ENCODE measurements at regions not wholly inside any gene's neighbourhood (a gene's known extent, or its start where the extent isn't known, plus 50 kb on each side); places are given as distances from the start of the nearest gene placed in this dataset.

DNA sequence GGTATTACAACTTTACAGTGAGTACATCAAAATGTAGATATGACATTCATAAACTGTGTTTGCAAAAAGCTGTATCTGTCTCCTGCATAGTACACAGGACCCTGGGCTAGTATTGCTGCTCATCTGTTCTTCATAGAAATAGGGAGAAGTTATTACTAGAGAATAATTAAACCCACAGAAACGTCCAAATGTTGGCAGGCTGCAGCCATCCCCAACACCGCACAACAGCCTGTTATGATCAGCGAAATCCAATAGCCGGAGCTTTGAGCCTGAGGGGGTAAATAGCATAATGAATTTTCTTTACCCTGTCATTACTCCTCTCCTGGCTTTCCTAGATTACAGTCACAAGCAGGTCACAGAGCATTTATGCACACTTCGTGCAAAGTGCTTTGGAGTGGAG, 178.0 kb downstream of the DACT1 start:
- peak overlapping the region; percentile 42; the same call in 1 of the 2 replicates for H3K4me2 ChIP-seq
- 28% methylated on average over 5 of the region's 5 CpGs for WGBS (ENCODE audit: low lambda C conversion rate)
- CTCF ChIA-PET = interaction anchor here (0.8 to 1.7 kb wide), 5 partner anchors 8 to 177 kb away, joined by 3 to 5 read pairs (median 3); no protein-coding TSS in a partner anchor

GRCh38 chr14:58816416-58817115, 178.8 kb downstream of the DACT1 start:
- H3K36me3 ChIP-seq (replicated peaks in 1 of 2; ENCODE audit: control insufficient read depth in 1 of 2, insufficient read depth in 2 of 2, low read length in 1 of 2) = no peaks in the 10 kb centered on the region
- 83% methylated on average over 3 of the region's 7 CpGs for WGBS (ENCODE audit: low lambda C conversion rate)
- H3K4me1 ChIP-seq (ENCODE audit: control insufficient read depth in 1 of 2, insufficient read depth in 2 of 2, low read depth in 1 of 2, low read length in 1 of 2) = peaks cover 13 to 27% of the 10 kb centered on the region in 2 experiments
- no peaks in the 10 kb centered on the region for H3K9me2 ChIP-seq
- no peaks in the 10 kb centered on the region for H3K27me3 ChIP-seq (ENCODE audit: insufficient read depth)
- peak overlapping the region; percentile 42; the same call in 1 of the 2 replicates for H3K4me2 ChIP-seq
- H3K27ac ChIP-seq (ENCODE audit: low read depth in 2 of 2, low read length in 1 of 2) = peak overlapping the region in 1 of 2 experiments; percentile 86; a peak in 3 of 4 replicates
- no peaks in the 10 kb centered on the region for H3K9me3 ChIP-seq
- H3K79me2 ChIP-seq (ENCODE audit: insufficient read depth) = no peaks in the 10 kb centered on the region
- POLR2A ChIA-PET = no interaction called here
- TF ChIP-seq NFIC (IDR thresholded peaks at IDR 0.05; ENCODE audit: borderline replicate concordance) = no peak
- TF ChIP-seq IRF3 (IDR thresholded peaks at IDR 0.05; ENCODE audit: low read depth, low read length) = no peak
- TF ChIP-seq, protein P1, sequence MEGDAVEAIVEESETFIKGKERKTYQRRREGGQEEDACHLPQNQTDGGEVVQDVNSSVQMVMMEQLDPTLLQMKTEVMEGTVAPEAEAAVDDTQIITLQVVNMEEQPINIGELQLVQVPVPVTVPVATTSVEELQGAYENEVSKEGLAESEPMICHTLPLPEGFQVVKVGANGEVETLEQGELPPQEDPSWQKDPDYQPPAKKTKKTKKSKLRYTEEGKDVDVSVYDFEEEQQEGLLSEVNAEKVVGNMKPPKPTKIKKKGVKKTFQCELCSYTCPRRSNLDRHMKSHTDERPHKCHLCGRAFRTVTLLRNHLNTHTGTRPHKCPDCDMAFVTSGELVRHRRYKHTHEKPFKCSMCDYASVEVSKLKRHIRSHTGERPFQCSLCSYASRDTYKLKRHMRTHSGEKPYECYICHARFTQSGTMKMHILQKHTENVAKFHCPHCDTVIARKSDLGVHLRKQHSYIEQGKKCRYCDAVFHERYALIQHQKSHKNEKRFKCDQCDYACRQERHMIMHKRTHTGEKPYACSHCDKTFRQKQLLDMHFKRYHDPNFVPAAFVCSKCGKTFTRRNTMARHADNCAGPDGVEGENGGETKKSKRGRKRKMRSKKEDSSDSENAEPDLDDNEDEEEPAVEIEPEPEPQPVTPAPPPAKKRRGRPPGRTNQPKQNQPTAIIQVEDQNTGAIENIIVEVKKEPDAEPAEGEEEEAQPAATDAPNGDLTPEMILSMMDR (IDR thresholded peaks at IDR 0.05) = no peak
- no peak for TF ChIP-seq REST (IDR thresholded peaks at IDR 0.05; ENCODE audit: low read depth, low read length)
- TF ChIP-seq USF1 (IDR thresholded peaks at IDR 0.05; ENCODE audit: borderline replicate concordance, low read depth) = no peak
- TF ChIP-seq TCF12 (IDR thresholded peaks at IDR 0.05) = no peak
- TF ChIP-seq FOSL2 (IDR thresholded peaks at IDR 0.05; ENCODE audit: borderline replicate concordance, low read depth) = no peak
- no peak for TF ChIP-seq MXI1 (IDR thresholded peaks at IDR 0.05; ENCODE audit: low read depth, low read length)
- TF ChIP-seq FOXM1 (IDR thresholded peaks at IDR 0.05; ENCODE audit: low read depth) = no peak
- TF ChIP-seq GATA2 (CRISPR knock-in tag; IDR thresholded peaks at IDR 0.05) = no peak
- no peak for TF ChIP-seq CHD2 (IDR thresholded peaks at IDR 0.05; ENCODE audit: low read length, partially characterized antibody)
- no peak for DNase-seq
- H4K20me1 ChIP-seq (ENCODE audit: insufficient read depth) = no peaks in the 10 kb centered on the region
- peak overlapping the region; percentile 36; the same call in 1 of the 2 replicates for H2AFZ ChIP-seq (ENCODE audit: low read depth)
- H3K9ac ChIP-seq = peak overlapping the region; percentile 42; the same call in 1 of the 2 replicates
- peaks cover 27% of the 10 kb centered on the region for H3F3A ChIP-seq (replicated peaks; ENCODE audit: insufficient read depth)
- no peak overlapping the region for H3K4me3 ChIP-seq (ENCODE audit: low read depth in 2 of 2, low read length in 1 of 2)
- CTCF ChIA-PET = interaction anchor here (0.8 to 1.7 kb wide), 5 partner anchors 8 to 176 kb away, joined by 3 to 4 read pairs (median 3); no protein-coding TSS in a partner anchor

More for the DNA sequence above, 178.0 kb downstream of the DACT1 start:
- Histone ChIP-seq H3K4me1 (ENCODE audit: control insufficient read depth in 1 of 2, insufficient read depth in 2 of 2, low read depth in 1 of 2, low read length in 1 of 2) (peaks cover 13 to 27% of the 10 kb centered on the region in 2 experiments), H3K4me3 (ENCODE audit: low read depth in 2 of 2, low read length in 1 of 2) (no peak overlapping the region), H2AFZ (ENCODE audit: low read depth) (peak overlapping the region; percentile 36; the same call in 1 of the 2 replicates), H3K9me2 (no peaks in the 10 kb centered on the region), H3K9me3 (no peaks in the 10 kb centered on the region), H4K20me1 (ENCODE audit: insufficient read depth) (no peaks in the 10 kb centered on the region), H3K79me2 (ENCODE audit: insufficient read depth) (no peaks in the 10 kb centered on the region), H3K27me3 (ENCODE audit: insufficient read depth) (no peaks in the 10 kb centered on the region), H3K27ac (ENCODE audit: low read depth in 2 of 2, low read length in 1 of 2) (peak overlapping the region; percentile 65 to 86; a peak in 3 of 4 replicates), H3F3A (replicated peaks; ENCODE audit: insufficient read depth) (peaks cover 27% of the 10 kb centered on the region), H3K36me3 (replicated peaks in 1 of 2; ENCODE audit: control insufficient read depth in 1 of 2, insufficient read depth in 2 of 2, low read length in 1 of 2) (no peaks in the 10 kb centered on the region), H3K9ac (peak overlapping the region; percentile 26; the same call in 1 of the 2 replicates)
- POLR2A ChIA-PET = no interaction called here
- DNase-seq = peak; percentile 56
- TF ChIP-seq EP300 (IDR thresholded peaks at IDR 0.05; ENCODE audit: borderline replicate concordance in 1 of 2, low read depth in 1 of 2, low read length in 1 of 2) (peak in 1 of 2 experiments; percentile 42; a peak in 1 of 4 replicates), FOXM1 (IDR thresholded peaks at IDR 0.05; ENCODE audit: low read depth) (no peak), GATA2 (CRISPR knock-in tag; IDR thresholded peaks at IDR 0.05) (0 out of 2 replicates have a peak, but pooled peaks have one; percentile 16)
